ENCODE measurements at regions not wholly inside any gene's neighbourhood (a gene's known extent, or its start where the extent isn't known, plus 50 kb on each side); places are given as distances from the start of the nearest gene placed in this dataset.

- no peak for ATAC-seq
- WGBS, 3 donors, result 49 to 57% (median 50%) methylated on average over 19 of the region's 19 CpGs
- Histone ChIP-seq H3K4me1 (no peaks in the 10 kb centered on the region), H3K27ac (no peak overlapping the region), H3K4me3 (no peak overlapping the region), H3K9me3 (no peaks in the 10 kb centered on the region), H3K27me3 (ENCODE audit: insufficient read depth in 3 of 3, low read length in 2 of 3) (peaks cover 0 to 13% (median 5%) of the 10 kb centered on the region in 3 donors), H3K36me3 (ENCODE audit: insufficient read depth in 1 of 2, low read depth in 1 of 2) (no peaks in the 10 kb centered on the region)
- no peak for DNase-seq
- intact Hi-C loops (cut with DNase I), result no loop called here
- no peak for TF ChIP-seq CTCF (IDR thresholded peaks at IDR 0.05)
Measured at GRCh38 chr22:49432211-49432896, 395.3 kb downstream of the BRD1 start.

- Histone ChIP-seq H3K27ac (no peak overlapping the region), H3K4me3 (no peak overlapping the region), H3K27me3 (ENCODE audit: insufficient read depth in 3 of 3, low read length in 2 of 3) (peaks cover 0 to 13% (median 5%) of the 10 kb centered on the region in 3 donors), H3K9me3 (no peaks in the 10 kb centered on the region), H3K4me1 (no peaks in the 10 kb centered on the region), H3K36me3 (ENCODE audit: insufficient read depth in 1 of 2, low read depth in 1 of 2) (no peaks in the 10 kb centered on the region)
- 57 to 100% (median 71%) methylated on average over 2 of the region's 2 CpGs for WGBS, 3 donors
- ATAC-seq (no peak), DNase-seq (no peak)
- TF ChIP-seq CTCF (IDR thresholded peaks at IDR 0.05), result no peak
- intact Hi-C loops (cut with DNase I), result no loop called here
Measured at GRCh38 chr22:49431551-49431950, 396.1 kb downstream of the BRD1 start.

- DNase-seq (no peak), ATAC-seq (no peak)
- Histone ChIP-seq H3K4me1 (no peaks in the 10 kb centered on the region), H3K27ac (no peak overlapping the region), H3K36me3 (ENCODE audit: insufficient read depth in 1 of 2, low read depth in 1 of 2) (no peaks in the 10 kb centered on the region), H3K4me3 (no peak overlapping the region), H3K9me3 (no peaks in the 10 kb centered on the region), H3K27me3 (ENCODE audit: insufficient read depth in 3 of 3, low read length in 2 of 3) (peaks cover 0 to 10% (median 2%) of the 10 kb centered on the region in 3 donors)
- 45 to 51% (median 45%) methylated on average over 7 of the region's 7 CpGs for WGBS, 3 donors
- TF ChIP-seq CTCF (IDR thresholded peaks at IDR 0.05), result no peak
- intact Hi-C loops (cut with DNase I), result loop anchor here in 1 of 2 donors (10.0 kb wide), 1 partner anchor 64 kb away; no protein-coding TSS in a partner anchor
Measured at GRCh38 chr22:49429066-49429465, 398.6 kb downstream of the BRD1 start.

DNA sequence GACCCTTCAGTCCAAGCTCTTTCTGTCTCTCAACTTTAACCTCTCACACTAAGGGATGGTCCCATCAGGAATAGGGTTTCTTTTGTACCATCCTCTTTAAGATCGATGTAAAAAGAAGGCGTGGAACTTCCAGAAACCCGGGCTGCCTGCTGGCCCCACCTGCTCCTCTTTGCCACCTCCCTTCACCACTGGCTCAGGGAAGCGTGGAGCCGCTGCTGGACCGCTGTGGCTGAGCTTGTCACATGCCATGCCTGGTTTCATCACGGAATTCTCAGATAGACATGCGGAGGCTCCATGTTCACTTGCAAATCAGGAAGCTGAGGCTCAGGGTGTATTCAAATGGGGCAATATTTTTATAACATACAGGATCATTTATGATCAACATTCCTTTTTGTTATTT lies 399.7 kb downstream of the BRD1 start:
- H3K4me1 ChIP-seq, result no peaks in the 10 kb centered on the region
- no peak for ATAC-seq
- H3K9me3 ChIP-seq, result no peaks in the 10 kb centered on the region
- no peak overlapping the region for H3K4me3 ChIP-seq
- peaks cover 0 to 10% (median 2%) of the 10 kb centered on the region in 3 donors for H3K27me3 ChIP-seq (ENCODE audit: insufficient read depth in 3 of 3, low read length in 2 of 3)
- 74 to 79% (median 75%) methylated on average over 8 of the region's 8 CpGs for WGBS, 3 donors
- H3K27ac ChIP-seq, result no peak overlapping the region
- DNase-seq, result no peak
- H3K36me3 ChIP-seq (ENCODE audit: insufficient read depth in 1 of 2, low read depth in 1 of 2), result no peaks in the 10 kb centered on the region
- TF ChIP-seq CTCF (IDR thresholded peaks at IDR 0.05), result no peak
- intact Hi-C loops (cut with DNase I), result loop anchor here in 1 of 2 donors (10.0 kb wide), 1 partner anchor 63 kb away; no protein-coding TSS in a partner anchor

All from psoas muscle (tissue), 7 donors.